ENCODE measurements at regions not wholly inside any gene's neighbourhood (a gene's known extent, or its start where the extent isn't known, plus 50 kb on each side); places are given as distances from the start of the nearest gene placed in this dataset.

DNA sequence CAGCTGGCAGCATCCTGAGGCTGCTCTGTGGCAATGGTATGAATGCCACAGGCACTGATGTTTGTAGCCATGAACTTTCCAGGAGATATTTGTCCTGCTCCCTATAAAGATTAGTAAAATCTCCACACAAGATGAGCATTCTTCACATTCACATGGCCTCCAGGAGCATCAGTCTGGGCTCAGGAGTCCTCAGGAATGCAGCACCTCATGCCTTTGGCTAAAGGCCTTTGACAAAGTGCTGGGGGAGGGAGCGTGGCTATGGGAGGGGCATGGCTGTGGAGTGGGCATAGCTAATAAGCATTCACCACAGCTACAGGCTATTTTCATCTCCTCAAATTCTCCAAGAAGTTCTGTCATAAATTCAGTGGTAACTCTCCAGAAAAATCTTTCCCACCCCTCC lies 90.5 kb upstream of the LY86 start:
- Histone ChIP-seq H3K4me3 (ENCODE audit: low read depth, low read length) (no peak overlapping the region), H3K36me3 (ENCODE audit: control insufficient read depth, insufficient read depth, low read length) (no peaks in the 10 kb centered on the region), H3K27me3 (replicated peaks; ENCODE audit: control insufficient read depth, insufficient read depth, low read length) (no peaks in the 10 kb centered on the region), H3K4me1 (no peaks in the 10 kb centered on the region), H3K9me3 (no peaks in the 10 kb centered on the region)
- Mint-ChIP-seq H3K36me3 (ENCODE audit: insufficient read depth, unreplicated experiment) (no peaks in the 10 kb centered on the region), H3K4me3 (ENCODE audit: unreplicated experiment) (no peak overlapping the region), H3K4me1 (ENCODE audit: low read depth, unreplicated experiment) (no peaks in the 10 kb centered on the region), H3K27me3 (ENCODE audit: insufficient read depth, unreplicated experiment) (peaks cover 27% of the 10 kb centered on the region), H3K27ac (ENCODE audit: unreplicated experiment) (no peak overlapping the region), H3K9me3 (ENCODE audit: unreplicated experiment) (no peaks in the 10 kb centered on the region)
- no peak for DNase-seq
- ChIA-PET POLR2A (no interaction called here), CTCF (no interaction called here)
- BruUV-seq (replicated peaks), result no TSS peak
- TF ChIP-seq, protein P1, sequence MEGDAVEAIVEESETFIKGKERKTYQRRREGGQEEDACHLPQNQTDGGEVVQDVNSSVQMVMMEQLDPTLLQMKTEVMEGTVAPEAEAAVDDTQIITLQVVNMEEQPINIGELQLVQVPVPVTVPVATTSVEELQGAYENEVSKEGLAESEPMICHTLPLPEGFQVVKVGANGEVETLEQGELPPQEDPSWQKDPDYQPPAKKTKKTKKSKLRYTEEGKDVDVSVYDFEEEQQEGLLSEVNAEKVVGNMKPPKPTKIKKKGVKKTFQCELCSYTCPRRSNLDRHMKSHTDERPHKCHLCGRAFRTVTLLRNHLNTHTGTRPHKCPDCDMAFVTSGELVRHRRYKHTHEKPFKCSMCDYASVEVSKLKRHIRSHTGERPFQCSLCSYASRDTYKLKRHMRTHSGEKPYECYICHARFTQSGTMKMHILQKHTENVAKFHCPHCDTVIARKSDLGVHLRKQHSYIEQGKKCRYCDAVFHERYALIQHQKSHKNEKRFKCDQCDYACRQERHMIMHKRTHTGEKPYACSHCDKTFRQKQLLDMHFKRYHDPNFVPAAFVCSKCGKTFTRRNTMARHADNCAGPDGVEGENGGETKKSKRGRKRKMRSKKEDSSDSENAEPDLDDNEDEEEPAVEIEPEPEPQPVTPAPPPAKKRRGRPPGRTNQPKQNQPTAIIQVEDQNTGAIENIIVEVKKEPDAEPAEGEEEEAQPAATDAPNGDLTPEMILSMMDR (IDR thresholded peaks at IDR 0.05; ENCODE audit: insufficient read depth in 1 of 2, low read depth in 1 of 2, low read length in 1 of 2, severe bottlenecking in 1 of 2, unreplicated experiment in 1 of 2), result no peak
- intact Hi-C loops (cut with micrococcal nuclease; ENCODE audit: unreplicated experiment), result no loop called here

DNA sequence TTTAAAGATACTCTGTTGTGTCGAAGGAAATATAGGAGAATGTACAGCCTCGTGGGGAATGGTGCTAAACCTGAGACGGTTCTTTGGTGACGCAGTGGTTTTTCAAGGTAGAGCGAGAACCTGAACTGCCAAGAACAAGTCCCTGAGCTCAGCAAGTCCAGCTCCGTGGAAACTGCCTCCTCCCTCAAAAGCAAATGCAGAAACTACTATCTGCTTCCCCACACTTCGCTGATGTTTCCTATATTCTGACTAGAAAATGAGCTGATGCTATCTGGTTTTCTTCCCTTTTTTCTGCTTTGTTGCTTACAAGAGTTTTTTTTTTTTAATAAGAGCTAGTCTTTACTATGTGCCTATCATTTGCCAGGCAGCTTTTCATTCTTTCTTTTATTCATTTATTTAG lies 85.3 kb upstream of the LY86 start:
- H3K4me3 ChIP-seq (ENCODE audit: low read depth, low read length), result no peak overlapping the region
- CTCF ChIA-PET, result no interaction called here
- Mint-ChIP-seq H3K27ac (ENCODE audit: unreplicated experiment) (no peak overlapping the region), H3K4me3 (ENCODE audit: unreplicated experiment) (no peak overlapping the region), H3K27me3 (ENCODE audit: insufficient read depth, unreplicated experiment) (peaks cover 36% of the 10 kb centered on the region), H3K36me3 (ENCODE audit: insufficient read depth, unreplicated experiment) (no peaks in the 10 kb centered on the region), H3K9me3 (ENCODE audit: unreplicated experiment) (no peaks in the 10 kb centered on the region), H3K4me1 (ENCODE audit: low read depth, unreplicated experiment) (no peaks in the 10 kb centered on the region)
- no peaks in the 10 kb centered on the region for H3K9me3 ChIP-seq
- POLR2A ChIA-PET, result no interaction called here
- no TSS peak for BruUV-seq (replicated peaks)
- TF ChIP-seq, protein P1 (IDR thresholded peaks at IDR 0.05; ENCODE audit: insufficient read depth in 1 of 2, low read depth in 1 of 2, low read length in 1 of 2, severe bottlenecking in 1 of 2, unreplicated experiment in 1 of 2), result no peak
- no peaks in the 10 kb centered on the region for H3K36me3 ChIP-seq (ENCODE audit: control insufficient read depth, insufficient read depth, low read length)
- H3K27me3 ChIP-seq (replicated peaks; ENCODE audit: control insufficient read depth, insufficient read depth, low read length), result no peaks in the 10 kb centered on the region
- intact Hi-C loops (cut with micrococcal nuclease; ENCODE audit: unreplicated experiment), result no loop called here
- DNase-seq, result no peak
- no peaks in the 10 kb centered on the region for H3K4me1 ChIP-seq

DNA sequence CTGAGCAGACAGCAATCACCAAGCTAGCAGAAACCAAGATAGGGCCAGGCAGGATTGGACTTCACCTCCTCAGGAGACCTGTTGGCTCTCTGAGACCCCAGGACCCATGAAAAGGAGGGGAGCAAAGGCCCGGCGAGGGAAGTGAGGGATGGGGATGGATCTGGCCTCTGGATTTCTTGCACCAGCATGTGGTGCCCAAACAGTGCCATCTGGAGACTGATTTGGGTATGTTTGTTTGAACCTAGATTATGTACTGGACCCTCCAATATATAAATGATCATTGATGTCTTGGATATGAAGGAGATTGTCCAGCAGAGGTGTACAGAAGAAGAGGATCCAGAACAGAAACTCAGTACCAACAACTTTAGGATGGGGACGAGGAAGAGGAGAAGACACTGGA lies 83.4 kb upstream of the LY86 start:
- Histone ChIP-seq H3K4me1 (no peaks in the 10 kb centered on the region), H3K36me3 (ENCODE audit: control insufficient read depth, insufficient read depth, low read length) (no peaks in the 10 kb centered on the region), H3K27me3 (replicated peaks; ENCODE audit: control insufficient read depth, insufficient read depth, low read length) (no peaks in the 10 kb centered on the region), H3K4me3 (ENCODE audit: low read depth, low read length) (no peak overlapping the region), H3K9me3 (no peaks in the 10 kb centered on the region)
- no peaks in the 10 kb centered on the region for H3K36me3 Mint-ChIP-seq (ENCODE audit: insufficient read depth, unreplicated experiment)
- no peaks in the 10 kb centered on the region for H3K4me1 Mint-ChIP-seq (ENCODE audit: low read depth, unreplicated experiment)
- CTCF ChIA-PET, result no interaction called here
- no TSS peak for BruUV-seq (replicated peaks)
- TF ChIP-seq, protein P1 (IDR thresholded peaks at IDR 0.05; ENCODE audit: insufficient read depth in 1 of 2, low read depth in 1 of 2, low read length in 1 of 2, severe bottlenecking in 1 of 2, unreplicated experiment in 1 of 2), result no peak
- H3K27ac Mint-ChIP-seq (ENCODE audit: unreplicated experiment), result no peak overlapping the region
- intact Hi-C loops (cut with micrococcal nuclease; ENCODE audit: unreplicated experiment), result no loop called here
- POLR2A ChIA-PET, result no interaction called here
- no peak for DNase-seq
- no peaks in the 10 kb centered on the region for H3K9me3 Mint-ChIP-seq (ENCODE audit: unreplicated experiment)
- peaks cover 30% of the 10 kb centered on the region for H3K27me3 Mint-ChIP-seq (ENCODE audit: insufficient read depth, unreplicated experiment)
- H3K4me3 Mint-ChIP-seq (ENCODE audit: unreplicated experiment), result no peak overlapping the region
